HFF-Myc (cell line): ENCODE measurements at regions not wholly inside any gene's neighbourhood (a gene's known extent, or its start where the extent isn't known, plus 50 kb on each side); places are given as distances from the start of the nearest gene placed in this dataset.

ENCODE experiments used
- DNase-seq: peaks from one replicate; pipeline ENCODE4 v3.0.0-alpha.2; 2011; ENCODE audit warnings: low read depth; ENCODE audit errors: extremely low read depth
- H3K4me3 ChIP-seq: replicated peaks from 2 replicates; pipeline ENCODE4 v1.5.1; 2011; ENCODE audit warnings: low read depth, mild to moderate bottlenecking, control low read depth, low read length
- TF ChIP-seq, protein P1 (sequence below): IDR thresholded peaks from 2 replicates; pipeline ENCODE4 v1.5.1; 2012; ENCODE audit warnings: mild to moderate bottlenecking, low read depth, low read length, control low read depth; ENCODE audit errors: missing control alignments

GRCh38 chr21:14688936-14689335 lies 142.8 kb upstream of the SAMSN1 start:
- TF ChIP-seq, protein P1, sequence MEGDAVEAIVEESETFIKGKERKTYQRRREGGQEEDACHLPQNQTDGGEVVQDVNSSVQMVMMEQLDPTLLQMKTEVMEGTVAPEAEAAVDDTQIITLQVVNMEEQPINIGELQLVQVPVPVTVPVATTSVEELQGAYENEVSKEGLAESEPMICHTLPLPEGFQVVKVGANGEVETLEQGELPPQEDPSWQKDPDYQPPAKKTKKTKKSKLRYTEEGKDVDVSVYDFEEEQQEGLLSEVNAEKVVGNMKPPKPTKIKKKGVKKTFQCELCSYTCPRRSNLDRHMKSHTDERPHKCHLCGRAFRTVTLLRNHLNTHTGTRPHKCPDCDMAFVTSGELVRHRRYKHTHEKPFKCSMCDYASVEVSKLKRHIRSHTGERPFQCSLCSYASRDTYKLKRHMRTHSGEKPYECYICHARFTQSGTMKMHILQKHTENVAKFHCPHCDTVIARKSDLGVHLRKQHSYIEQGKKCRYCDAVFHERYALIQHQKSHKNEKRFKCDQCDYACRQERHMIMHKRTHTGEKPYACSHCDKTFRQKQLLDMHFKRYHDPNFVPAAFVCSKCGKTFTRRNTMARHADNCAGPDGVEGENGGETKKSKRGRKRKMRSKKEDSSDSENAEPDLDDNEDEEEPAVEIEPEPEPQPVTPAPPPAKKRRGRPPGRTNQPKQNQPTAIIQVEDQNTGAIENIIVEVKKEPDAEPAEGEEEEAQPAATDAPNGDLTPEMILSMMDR = no peak
- no peak for DNase-seq
- no peak overlapping the region for H3K4me3 ChIP-seq

- TF ChIP-seq, protein P1 = no peak
- no peak overlapping the region for H3K4me3 ChIP-seq
- no peak for DNase-seq
Observed at GRCh38 chr21:14688412-14688811, 142.3 kb upstream of the SAMSN1 start.

- DNase-seq = no peak
- no peak overlapping the region for H3K4me3 ChIP-seq
- TF ChIP-seq, protein P1 = no peak
Observed at GRCh38 chr21:14687268-14687625, 141.1 kb upstream of the SAMSN1 start.

DNA sequence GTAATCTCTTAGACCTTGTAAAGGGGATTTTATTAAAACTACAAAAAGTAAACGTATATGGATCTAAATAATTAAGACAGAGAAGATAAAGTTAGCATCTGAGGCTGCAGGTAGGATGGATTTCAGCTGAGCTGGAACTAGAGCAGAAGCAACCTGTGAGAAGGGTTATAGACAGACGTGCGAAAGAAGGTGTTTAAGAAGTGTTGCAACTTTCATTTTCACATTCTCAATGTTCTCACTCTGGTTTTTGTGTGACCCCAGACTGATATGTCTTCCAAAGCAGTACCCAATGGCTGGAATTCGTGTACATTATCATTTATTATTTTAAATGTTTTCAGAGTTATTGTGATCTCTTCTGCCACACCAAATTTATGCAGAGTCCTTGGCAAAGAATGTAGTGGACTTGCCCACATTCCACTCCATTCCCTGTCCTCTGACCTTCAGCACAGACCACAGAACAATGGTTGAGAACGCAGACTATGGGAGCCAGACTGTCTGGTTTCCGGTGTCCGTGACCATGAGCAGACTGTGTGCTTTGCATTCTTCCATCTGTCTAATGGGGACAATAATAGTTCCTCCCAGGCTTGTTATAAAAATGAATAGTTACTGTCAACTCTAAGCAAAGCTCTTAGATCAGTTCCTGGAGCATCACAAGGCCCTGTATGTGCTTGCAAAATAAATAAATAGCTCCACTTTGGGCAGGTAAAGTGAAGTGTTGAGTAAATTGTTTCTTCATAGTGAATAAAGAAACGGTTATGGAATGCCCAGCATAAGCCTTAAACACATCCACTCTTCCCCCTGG lies 140.6 kb upstream of the SAMSN1 start:
- no peak for DNase-seq
- H3K4me3 ChIP-seq = no peak overlapping the region
- TF ChIP-seq, protein P1 = no peak

GRCh38 chr21:14685568-14685967 lies 139.5 kb upstream of the SAMSN1 start:
- no peak for DNase-seq
- TF ChIP-seq, protein P1 = no peak
- no peak overlapping the region for H3K4me3 ChIP-seq

DNA sequence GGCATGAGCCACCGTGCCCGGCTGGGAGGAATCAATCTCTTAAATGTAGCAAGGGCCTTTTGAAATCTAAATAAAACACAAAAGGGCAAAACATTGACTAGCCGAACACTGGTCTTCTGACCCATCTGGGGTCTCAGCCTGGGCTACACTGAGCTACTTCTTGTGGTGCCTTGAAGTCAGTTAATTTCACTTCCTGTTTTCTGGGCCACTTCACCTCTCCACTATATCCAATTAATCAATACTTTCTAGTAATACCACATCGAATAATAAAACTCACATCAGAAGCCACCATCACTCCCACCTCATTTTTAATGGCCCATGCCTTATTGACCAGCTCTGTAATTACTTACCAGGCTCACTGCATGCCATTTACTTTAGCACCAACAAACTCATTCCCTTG lies 138.0 kb upstream of the SAMSN1 start:
- DNase-seq = no peak

More for the DNA sequence above, 138.0 kb upstream of the SAMSN1 start:
- H3K4me3 ChIP-seq = no peak overlapping the region
- TF ChIP-seq, protein P1 = no peak
